ENCODE measurements at regions not wholly inside any gene's neighbourhood (a gene's known extent, or its start where the extent isn't known, plus 50 kb on each side); places are given as distances from the start of the nearest gene placed in this dataset.

- no peak overlapping the region for H3K4me3 ChIP-seq (ENCODE audit: low read depth, low read length)
- CTCF ChIA-PET: no interaction called here
- POLR2A ChIA-PET: no interaction called here
- DNase-seq (ENCODE audit: low read depth, low spot score): no peak
- TF ChIP-seq CTCF (IDR thresholded peaks at IDR 0.05; ENCODE audit: insufficient read depth, low read length, missing control alignments): no peak
These were observed 395.2 kb upstream of the PLXNA2 start for GRCh38 chr1:208639382-208639781.

- POLR2A ChIA-PET: no interaction called here
- TF ChIP-seq CTCF (IDR thresholded peaks at IDR 0.05; ENCODE audit: insufficient read depth, low read length, missing control alignments): no peak
- DNase-seq (ENCODE audit: low read depth, low spot score): no peak
- CTCF ChIA-PET: interaction anchor here (0.8 to 2.3 kb wide), 2 partner anchors 12 to 13 kb away, joined by 4 to 7 read pairs; no protein-coding TSS in a partner anchor
- no peak overlapping the region for H3K4me3 ChIP-seq (ENCODE audit: low read depth, low read length)
These were observed 396.1 kb upstream of the PLXNA2 start for GRCh38 chr1:208640295-208640694.

DNA sequence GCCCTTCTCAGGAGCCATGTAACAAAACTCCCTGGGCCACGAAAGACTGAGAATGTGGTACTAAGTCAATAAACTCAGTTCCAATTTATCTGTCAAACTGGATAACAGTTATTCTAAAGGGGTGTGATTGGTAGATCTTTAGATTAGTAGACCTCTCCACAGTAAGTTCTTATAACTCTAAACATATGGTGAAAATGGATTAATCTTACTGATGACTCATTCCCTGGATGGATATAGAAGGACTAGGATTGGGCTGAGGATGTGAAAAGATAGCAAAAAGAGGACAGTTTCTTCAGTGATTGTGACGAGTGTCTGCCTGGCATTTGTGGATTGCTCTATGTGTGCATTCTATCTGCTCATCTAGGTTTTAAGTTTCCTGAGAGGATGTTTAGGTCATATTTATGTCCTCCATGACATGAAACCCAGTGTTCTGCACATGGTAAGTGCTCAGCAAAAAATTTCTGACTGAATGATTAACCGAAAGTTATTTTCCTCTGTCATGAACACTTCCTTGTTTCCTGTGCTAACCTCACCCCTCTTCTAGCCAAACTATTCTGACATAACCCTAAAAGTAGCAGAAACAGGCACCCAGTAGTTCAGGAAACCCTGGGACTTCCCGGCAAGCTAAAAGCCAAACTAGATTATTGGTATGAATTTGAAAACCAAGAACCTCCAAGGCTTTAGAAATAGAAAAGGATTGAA is 397.5 kb upstream of the PLXNA2 start:
- no peak overlapping the region for H3K4me3 ChIP-seq (ENCODE audit: low read depth, low read length)
- ChIA-PET POLR2A (no interaction called here), CTCF (interaction anchor here (2.3 kb wide), 1 partner anchor 10 kb away, joined by 7 read pairs; no protein-coding TSS in a partner anchor)
- no peak for DNase-seq (ENCODE audit: low read depth, low spot score)
- TF ChIP-seq CTCF (IDR thresholded peaks at IDR 0.05; ENCODE audit: insufficient read depth, low read length, missing control alignments): no peak

- TF ChIP-seq CTCF (IDR thresholded peaks at IDR 0.05; ENCODE audit: insufficient read depth, low read length, missing control alignments): no peak
- ChIA-PET POLR2A (no interaction called here), CTCF (interaction anchor here (0.6 kb wide), 1 partner anchor 9 kb away, joined by 3 read pairs; no protein-coding TSS in a partner anchor)
- DNase-seq (ENCODE audit: low read depth, low spot score): no peak
- no peak overlapping the region for H3K4me3 ChIP-seq (ENCODE audit: low read depth, low read length)
These were observed 398.9 kb upstream of the PLXNA2 start for GRCh38 chr1:208643005-208643597.

GRCh38 chr1:208644401-208645160 is 400.4 kb upstream of the PLXNA2 start:
- CTCF ChIA-PET: interaction anchor here (0.7 kb wide), 1 partner anchor 573 kb away, joined by 3 read pairs; no protein-coding TSS in a partner anchor

More at GRCh38 chr1:208644401-208645160, 400.4 kb upstream of the PLXNA2 start:
- POLR2A ChIA-PET: no interaction called here
- H3K4me3 ChIP-seq (ENCODE audit: low read depth, low read length): no peak overlapping the region
- DNase-seq (ENCODE audit: low read depth, low spot score): no peak
- no peak for TF ChIP-seq CTCF (IDR thresholded peaks at IDR 0.05; ENCODE audit: insufficient read depth, low read length, missing control alignments)

Measured in AG04449 (cell line).